Stimulated activated CD8-positive, alpha-beta memory T cell treated with anti-CD3 and anti-CD28 coated beads, Interleukin-12 subunit alpha, Interleukin-12 subunit beta, amount 100 ng/mL, for 4 hours (primary cell): ENCODE measurements at regions not wholly inside any gene's neighbourhood (a gene's known extent, or its start where the extent isn't known, plus 50 kb on each side); places are given as distances from the start of the nearest gene placed in this dataset.
"Not testable (repeated sequence)": the region's sequence is repeated elsewhere in the genome, so short reads cannot be mapped to it uniquely, and the experiment has no call there.

Source experiments
- DNase-seq: peaks from one replicate; pipeline ENCODE4 v3.0.0-alpha.2; 2020; ENCODE audit warnings: low read depth

DNA sequence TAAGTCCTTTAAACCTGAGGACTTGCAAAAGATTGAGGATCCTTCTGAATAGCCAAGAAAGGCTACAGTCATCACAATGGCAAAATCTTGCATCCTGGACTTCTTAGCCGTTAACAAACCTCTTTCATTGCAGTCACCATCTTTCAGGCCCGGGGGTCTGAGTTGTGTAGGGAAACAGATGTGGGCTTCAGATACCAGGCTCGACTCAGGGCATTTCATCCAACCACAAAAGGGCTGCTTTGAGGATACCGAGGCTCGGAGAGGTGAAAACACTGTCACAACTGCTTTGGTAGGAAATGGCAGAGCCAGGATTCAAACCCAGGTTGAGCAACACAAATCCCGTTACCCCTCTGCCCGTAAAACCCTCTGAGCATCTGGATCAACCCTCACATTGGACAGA, 147.4 kb downstream of the TFCP2L1 start:
- DNase-seq = no peak

DNA sequence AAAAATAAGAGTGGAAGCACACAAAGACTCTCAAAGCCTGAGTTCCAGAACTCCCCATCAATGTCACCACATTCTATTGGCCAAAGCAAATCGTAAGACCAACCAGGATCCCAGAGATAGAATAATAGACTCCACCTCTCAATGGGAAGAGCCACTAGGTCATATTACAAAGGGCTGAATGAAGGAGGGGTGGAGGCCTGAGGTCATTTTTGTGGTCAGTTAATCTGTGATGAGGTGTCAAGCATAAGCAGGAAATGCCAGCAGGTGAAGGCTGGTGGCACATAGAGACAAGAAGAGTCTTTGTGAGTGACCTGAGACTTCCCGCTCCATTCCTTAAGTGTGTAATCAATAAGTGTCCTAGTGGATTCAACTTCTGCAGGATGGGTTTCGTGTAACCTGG, 144.3 kb downstream of the TFCP2L1 start:
- no peak for DNase-seq

DNA sequence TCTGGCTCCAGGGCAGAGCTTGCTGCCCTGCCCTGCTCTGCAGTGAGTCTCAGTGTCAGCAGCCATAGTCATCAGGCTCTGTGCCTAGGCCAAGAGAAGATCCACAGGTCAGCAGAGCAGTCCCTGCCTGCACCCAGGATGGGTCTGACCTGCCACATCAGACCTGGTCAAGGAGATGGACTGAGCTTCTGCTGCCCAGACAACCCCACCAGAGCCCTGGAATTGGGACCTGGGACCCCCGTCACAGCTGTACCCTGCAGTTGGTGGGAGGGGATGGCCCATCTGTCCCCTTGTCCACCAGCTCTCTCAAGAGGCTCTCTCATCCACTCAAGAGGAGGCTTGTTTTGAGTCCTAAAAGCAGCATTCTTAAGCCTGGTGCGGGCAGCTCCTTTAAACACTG, 142.6 kb downstream of the TFCP2L1 start:
- DNase-seq = no peak

DNA sequence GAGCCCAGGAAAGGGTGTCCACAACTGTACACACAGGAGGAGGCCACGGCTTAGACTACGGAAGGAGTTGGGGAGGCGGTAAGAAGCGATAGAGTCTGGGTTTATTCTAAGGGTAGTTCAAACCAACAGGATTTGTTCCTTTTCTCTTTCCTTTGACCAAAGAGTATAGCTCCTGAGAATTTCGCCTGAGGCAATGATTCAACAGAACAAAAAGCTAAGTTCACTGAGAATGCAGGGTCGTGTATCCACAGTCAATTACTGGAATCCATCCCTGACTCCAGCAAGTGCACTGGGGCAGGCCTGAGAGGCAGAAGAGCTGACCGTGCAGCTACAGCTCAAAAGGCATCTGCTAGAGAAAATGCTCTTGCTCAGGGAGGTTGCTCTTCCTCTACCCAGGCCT, 140.9 kb downstream of the TFCP2L1 start:
- DNase-seq = no peak

DNA sequence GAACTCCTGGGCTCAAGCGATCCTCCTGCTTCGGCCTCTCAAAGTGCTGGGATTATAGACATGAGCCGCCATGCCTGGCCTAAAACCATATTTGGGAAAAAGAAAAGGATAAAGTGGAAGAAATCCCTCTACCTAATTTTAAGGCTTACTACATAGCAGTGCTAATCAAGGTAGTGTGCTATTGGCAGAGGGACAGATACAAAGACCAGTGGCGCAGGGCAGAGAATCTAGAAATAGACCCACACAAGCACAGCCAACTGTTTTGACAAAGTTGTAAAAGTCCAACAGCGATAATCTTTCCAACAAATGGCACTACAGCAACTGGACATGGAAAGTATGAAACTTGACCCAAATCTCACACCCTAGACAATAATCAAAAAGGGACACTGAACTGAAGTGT, 138.4 kb downstream of the TFCP2L1 start:
- DNase-seq = no peak

DNA sequence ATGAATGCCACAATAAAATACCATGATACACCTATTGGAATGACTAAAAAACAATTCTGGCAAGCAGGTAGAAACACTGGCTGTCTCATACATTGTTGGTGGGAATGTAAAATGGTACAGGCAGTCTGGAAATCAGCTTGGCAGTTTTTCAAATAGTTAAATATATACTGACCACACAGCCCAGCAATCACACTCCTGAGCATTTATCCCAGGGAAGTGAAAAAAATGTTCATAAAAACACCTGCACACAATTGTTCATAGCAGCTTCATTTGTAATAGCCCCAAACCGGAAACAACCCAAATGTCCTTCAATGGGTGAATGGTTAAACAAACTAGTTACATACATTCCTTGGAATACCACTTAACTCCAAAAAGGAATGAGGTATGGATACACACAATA, 137.2 kb downstream of the TFCP2L1 start:
- DNase-seq = no peak

DNA sequence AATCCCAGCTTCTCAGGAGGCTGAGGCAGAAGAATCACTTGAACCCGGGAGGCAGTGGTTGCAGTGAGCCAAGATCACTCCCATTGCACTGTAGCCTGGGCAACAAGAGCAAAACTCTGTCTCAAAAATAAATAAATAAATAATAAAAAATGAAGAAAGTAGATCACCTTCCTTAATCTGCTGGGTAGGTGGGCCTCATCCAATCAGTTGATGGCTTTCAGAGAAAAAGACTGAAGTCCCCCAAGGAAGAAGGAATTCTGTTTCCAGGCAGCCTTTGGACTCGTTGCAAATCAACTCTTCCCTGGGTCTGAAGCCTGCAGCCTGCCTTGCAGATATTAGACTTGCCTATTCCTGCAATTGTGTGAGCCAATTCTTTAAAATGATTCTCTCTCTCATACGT, 136.5 kb downstream of the TFCP2L1 start:
- no peak for DNase-seq

DNA sequence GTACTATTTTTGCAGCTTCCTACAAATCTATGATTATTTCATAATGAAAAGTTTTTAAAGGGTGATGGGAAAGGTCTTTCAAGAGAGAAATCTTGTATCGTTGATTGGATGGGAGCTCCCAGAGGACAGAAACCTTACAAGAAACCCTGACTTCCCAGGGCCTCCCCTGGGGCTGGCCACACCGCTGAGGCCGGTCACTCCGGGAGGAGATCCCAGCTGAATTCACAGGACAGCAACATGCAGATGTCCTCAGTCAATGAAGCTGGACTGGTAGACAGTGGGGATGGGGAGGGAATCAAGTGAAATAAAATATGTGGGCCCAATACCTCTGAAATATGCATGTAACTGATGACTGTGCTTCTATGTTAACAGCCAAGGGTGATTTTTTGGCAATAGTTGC, 135.6 kb downstream of the TFCP2L1 start:
- no peak for DNase-seq

DNA sequence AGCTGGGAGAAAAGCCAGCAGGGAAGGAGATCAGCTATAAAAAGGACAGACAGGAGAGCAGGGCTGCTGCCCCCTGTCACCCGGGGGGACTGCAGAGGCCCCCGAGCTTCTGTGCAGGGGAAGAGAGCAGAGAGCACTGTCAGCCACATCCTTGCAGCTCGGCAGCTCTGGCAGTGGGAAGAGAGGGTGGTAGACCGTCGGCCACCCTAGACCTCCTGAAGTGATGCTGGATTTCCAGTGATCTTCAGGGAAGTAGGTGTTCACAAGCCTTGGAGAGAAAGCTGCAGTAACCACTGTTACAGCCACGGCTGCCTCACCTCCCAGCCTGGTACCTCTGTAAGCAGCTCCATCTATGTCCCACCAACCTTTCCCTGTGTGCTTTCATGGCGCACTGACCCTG, 134.9 kb downstream of the TFCP2L1 start:
- DNase-seq = no peak

DNA sequence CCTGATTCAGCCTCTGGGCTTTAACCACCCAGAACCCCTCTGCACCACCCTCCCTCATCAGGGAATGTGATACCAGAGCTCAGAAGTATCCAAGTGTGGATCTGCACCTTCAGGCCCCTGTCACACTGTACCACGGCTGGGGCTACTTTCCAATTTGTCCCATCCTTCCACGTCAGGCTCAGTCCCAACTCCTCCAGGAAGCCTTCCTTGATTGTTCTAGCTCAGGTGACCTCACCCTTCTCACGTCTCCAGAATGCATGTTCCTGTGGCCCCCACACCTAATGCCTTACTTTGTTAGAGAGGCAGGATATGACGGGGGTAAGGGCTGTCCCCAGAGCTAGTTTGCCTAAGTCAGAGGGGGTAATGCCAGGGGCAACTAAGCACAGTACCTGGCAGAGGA, 134.3 kb downstream of the TFCP2L1 start:
- no peak for DNase-seq

DNA sequence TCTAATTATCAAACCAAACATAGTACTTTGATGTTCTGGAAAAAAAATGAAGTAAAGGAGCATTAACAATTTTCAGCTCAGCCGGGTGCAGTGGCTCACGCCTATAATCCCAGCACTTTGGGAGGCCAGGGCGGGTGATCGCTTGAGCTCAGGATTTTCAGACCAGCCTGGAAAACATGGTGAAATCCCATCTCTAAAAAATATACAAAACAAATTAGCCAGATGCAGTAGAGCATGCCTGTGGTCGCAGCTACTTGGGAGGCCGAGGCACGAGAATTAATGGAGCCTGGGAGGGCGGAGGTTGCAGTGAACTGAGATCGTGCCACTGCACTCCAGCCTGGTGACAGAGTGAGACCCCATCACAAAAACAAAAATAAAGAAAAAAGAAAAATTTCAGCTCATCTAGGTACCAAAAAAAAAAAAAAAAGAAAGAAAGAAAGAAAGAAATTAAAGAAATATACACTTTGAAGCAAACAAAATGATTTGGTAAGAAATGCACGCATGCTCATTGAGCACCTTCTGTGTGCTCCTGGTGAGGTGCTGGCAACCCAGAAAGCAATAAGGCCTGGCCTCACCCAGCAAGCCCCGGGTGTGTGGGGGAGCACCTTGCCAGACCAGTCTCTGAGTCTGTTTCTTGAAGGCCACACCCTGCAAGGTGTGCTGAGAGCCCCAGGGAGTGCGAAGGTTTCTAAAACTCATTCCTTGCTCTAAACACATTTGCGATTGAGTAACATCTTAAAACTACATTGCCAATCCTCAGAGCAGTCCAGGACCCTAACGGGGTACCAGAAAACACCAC, 133.5 kb downstream of the TFCP2L1 start:
- no peak for DNase-seq

DNA sequence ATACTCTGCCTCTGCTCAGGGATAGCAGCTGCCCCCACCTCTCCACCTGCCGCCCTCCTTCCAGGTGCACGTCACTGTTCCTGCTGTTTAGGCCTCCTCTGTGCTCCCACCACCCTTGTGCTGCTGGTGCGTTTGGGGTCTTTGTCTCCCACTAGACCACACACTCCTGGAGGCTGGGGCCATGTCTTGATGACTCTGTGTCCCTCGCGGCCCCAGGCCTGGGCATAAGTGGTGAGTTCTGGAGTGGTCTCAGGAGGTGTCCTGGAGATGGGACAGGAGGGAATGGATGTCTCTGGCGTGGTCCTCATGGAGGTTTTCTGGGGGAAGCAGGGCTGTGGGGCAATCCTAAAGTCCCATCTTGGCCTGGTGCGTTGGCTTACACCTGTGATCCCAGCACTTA, 132.1 kb downstream of the TFCP2L1 start:
- no peak for DNase-seq

DNA sequence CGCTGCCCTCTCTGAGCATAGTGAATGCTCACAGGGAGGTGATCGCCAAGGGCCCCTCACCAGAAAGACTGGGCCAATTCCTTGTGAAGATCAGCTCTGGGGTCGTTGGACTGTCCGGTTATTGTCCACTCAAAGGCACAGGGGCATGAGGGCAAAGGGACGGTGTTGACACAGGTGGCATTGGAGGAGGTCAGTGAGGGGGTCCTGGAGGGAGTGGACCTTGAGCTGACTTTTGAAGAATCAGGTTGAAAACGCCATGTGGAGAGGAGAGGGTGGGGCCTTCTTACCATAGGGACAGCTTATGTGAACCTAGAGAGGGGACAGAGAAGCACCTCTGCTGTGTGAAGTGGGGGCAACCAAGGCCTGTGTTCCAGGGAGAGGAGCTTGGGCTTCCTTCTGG, 131.5 kb downstream of the TFCP2L1 start:
- no peak for DNase-seq

DNA sequence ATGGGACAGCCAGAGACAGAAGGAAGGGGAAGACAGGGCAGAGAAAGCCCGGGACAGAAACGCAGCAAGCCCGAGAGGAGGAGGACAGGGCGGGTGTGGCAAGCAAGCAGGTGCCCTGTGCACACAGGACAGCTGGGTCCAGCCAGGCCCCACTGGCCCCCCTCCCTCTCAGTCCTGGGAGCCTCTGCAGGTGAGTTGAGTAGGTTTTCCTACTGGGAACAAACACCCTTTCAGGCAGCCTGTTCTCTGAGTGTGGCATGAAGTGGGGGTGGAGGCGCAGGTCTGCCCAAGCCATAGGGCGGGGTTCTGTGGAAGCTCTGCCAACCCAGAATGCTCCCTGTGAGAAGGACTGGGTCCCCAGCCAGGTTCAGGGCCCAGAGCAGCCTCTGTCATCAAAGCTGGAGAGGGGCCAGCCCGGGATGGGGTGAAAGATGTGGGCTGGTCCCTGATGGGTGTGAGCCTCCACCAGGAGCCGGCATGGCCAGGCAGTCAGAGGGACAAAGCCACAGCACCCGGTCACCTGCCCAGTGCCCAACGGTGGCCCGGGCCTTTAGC, 129.4 kb downstream of the TFCP2L1 start:
- DNase-seq = no peak

DNA sequence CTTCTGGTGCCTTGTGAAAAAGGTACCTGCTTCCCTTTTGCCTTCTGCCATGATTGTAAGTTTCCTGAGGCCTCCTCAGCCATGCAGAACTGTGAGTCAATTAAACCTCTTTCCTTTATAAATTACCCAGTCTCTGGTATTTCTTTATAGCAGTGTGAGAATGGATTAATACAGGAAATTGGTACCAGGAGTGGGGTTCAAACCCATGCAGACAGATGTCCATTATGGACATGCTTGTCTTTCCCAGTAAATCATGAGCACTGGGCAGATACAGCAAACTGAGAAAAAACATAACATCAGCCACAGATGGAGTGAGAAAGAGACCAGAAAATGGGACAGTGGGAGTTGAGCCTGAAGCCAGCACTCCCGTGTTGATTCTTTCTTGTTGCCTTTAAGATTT, 127.5 kb downstream of the TFCP2L1 start:
- not testable (repeated sequence) for DNase-seq

DNA sequence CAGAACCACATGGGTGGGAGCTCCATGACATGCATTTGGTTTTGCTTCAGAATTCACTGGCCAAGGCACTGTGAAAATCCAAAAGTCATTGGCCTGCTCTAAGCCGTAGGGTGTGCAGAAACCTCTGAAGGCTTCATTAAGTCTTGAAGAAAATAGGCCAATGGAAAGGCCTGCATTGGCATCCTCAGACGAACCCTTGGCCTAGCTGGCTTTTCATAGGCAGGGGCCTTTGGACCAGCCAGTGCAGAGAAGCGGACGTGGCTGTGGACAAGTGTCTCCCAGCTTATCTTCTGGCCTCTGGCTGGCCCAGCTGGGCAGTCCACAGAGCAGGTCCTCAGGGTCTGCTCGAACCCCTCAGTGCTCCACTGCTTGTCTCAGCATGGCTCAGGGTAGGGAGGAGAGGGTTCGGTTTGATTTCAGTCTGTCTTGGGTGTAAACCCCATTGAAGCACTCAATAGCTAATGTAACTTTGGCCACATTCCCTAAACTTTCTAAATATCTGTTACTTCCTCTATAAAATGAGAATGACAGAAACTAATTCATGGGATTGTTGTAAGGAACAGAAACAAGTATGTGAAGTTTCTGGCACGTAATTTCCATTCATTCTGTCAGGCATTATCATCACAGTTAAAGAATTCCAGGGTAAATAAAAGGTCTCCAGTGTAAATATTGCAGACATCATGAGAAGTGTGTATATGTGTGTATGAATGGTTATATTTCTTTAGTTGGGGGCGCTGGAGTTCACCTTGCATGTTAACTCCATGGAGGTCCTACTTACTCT, 125.5 kb downstream of the TFCP2L1 start:
- DNase-seq = no peak

DNA sequence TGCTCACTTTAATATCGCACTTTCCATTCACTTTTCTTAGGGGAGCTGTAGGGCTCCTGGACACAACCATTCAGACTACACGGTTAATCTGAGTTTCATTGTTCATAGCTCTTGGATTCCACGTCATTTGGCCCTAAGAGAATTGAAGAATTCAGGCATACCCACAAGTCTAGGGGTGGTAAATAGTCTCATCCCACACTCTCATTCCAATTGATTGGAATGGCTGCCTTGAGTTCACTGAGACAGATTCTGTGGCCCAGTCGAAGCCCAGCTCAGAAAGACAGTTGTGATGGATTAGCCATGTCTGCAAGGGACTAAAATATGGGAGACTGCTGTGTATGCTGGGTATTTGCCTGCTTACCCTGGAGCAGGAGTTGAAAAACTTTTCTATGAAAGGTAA, 124.6 kb downstream of the TFCP2L1 start:
- no peak for DNase-seq

DNA sequence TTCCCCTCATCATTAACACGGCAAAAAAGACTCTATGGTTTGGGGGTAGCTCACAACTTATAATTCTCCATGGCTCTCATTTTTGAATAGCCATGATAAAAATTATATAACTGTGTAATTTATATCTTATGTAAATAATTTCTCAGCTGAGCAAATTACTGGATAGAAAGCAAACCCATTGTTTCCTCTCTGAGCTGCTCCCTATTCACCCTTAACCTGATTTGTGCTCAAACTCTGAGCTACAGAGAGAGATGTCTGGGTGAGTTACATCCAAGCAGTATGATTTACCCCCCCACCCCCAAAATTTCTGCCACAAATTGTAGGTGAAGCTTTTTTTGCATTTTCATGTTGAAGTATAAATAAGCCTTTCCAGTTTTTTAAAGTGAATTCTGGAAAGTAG, 123.7 kb downstream of the TFCP2L1 start:
- no peak for DNase-seq

DNA sequence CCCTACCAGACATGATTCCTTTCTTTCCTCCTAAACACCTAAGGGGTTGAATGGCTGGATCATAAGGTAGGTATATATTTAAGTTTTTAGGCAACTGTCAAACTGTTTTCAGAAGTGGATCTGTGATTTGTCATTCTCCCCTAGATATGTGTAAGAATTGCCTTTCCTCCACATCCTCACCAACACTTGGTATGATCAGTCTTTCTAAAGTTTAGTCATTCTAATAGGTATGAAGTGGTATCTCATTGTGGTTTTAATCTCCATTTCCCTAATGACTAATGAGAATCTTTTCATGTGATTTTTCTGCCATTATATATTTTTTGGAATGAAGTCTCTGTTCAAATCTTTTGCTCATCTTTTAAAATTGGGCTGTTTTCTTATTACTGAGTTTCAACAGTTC, 122.1 kb downstream of the TFCP2L1 start:
- DNase-seq = no peak

DNA sequence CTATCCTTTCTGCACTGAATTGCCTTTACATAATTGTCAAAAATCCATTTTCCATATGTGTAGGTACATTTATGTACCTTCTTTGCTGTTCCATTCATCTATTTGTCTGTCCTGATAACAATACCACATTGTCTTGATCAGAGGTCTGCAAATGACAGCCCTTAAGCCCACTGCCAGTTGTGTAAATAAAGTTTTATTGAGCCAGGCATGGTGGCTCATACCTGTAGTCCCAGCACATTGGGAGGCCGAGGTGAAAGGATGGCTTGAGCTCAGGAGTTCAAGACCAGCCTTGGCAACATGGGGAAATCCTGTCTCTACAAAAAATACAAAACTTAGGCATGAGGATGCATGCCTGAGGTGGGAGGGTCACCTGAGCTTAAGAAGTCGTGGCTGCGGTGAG, 121.0 kb downstream of the TFCP2L1 start:
- DNase-seq = no peak

DNA sequence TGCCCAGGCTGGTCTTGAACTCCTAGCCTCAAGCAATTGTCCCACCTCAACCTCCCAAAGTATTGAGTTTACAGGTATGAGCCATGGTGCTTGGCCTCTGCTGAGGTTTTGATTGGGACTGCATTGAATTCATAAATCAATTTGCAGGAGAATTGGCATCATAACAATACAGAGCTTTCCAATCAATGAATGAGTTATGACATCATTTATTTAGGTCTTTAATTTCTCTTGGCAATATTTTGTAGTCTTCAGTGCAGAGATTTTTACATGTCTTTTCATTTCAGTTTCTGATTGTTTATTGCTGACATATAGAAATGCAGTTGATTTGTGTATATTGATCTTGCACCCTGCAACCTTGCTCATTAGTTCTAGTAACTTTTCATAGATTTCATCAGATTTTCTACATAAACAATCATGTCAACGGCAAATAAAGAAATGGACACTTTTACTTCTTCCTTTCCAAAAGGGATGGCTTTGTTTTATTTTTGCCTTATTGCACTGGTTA, 119.9 kb downstream of the TFCP2L1 start:
- no peak for DNase-seq
